Stimulated activated CD8-positive, alpha-beta memory T cell treated with anti-CD3 and anti-CD28 coated beads, Interleukin-7, amount 100 ng/mL, for 4 hours (primary cell): ENCODE measurements at regions not wholly inside any gene's neighbourhood (a gene's known extent, or its start where the extent isn't known, plus 50 kb on each side); places are given as distances from the start of the nearest gene placed in this dataset.

Source experiments
- DNase-seq, 2 donors: peaks; one replicate each; pipeline ENCODE4 v3.0.0-alpha.2; 2020; ENCODE audit warnings: low read depth in 2 of 2

DNA sequence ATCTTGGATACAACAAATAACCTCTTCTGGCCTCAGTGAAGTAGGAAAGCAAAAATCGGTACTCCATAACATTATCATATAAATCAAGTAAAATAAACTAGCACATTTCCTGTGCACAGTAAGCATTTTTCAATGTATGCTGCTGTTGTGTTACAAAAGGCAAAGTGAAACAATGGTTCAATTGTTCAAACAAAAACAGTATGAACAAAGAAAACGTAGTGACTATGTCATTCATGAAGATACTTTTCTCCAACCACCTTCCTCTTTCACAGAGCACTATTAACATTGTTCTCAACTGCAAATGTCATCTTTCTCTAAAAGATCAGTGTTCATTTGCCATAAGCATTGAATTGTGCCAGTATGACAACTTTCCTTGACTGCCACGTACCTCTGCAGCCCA lies 318.6 kb upstream of the PRDM1 start:
- no peak for DNase-seq

DNA sequence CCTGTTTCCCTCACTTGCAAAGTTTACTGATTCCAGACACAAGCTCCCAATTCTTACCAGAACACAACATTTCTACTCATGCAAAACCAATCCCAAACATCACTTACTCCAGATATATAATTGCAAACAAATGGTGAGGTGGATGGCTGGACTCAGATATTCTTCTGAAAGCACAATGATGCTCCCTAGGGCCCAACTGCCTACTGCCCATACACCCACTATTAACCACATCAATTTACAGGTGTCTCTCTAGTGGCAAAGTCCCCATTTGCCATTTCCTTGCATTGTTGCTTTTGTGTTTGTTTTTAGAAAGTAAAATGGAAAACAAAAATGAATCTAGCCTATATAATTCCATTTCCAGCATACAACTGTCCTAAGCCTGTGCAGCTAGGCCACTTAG lies 320.9 kb upstream of the PRDM1 start:
- no peak for DNase-seq

DNA sequence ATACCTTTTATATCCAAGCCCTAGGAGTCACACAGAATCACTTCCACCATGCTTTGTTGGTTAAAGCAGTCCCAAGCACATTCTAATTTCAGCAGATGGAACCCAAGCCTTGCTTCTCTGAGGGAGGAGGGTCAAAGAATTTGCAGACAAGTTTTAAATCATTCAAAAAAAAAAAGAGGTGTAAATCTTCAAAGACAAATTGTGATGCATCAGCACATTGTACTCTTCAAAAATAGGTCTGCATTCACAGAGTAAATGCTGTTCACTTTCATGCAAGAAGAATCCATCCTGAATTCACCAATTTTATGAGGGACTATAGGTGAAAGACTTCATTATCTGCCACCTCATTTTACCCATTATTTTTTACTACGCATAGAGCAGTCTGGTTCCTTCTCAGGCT lies 321.8 kb upstream of the PRDM1 start:
- no peak for DNase-seq

DNA sequence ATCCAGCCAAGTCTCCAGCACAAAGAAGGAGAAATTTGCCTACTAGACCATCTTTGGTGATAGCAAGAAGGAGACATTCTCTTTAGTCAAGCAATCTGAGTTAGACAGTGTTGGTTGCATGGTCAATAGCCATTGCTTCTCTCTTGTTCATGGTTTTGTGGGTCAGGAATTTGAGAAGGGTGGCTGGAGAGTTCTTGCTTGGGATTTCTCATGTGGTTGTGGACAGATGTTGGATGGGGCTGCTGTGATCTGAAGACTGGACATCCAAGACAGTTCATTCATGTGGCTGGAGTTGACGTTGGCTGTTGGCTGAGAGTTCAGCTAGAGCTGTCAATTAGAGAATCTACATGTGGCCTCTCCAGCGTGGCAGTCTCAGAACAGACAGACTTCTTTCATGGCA lies 322.3 kb upstream of the PRDM1 start:
- no peak for DNase-seq

DNA sequence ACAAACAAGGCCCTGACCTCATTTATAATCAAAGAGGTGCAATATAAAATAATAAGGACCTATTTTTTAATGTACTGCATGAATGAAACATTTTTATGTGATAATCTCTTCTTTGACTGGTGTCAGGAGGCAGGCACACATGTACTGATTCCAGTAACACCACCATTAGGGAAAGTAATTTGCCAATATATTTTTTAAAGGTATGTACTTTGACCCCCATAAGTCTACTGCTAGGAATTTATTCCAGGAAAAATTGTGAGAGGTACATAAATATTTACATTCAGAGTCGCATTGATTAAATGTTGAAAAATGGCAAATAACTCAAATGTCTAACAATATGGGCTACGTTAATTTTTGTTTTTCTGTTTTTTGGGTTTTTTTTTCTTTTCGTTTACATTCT lies 325.4 kb upstream of the PRDM1 start:
- DNase-seq: no peak

DNA sequence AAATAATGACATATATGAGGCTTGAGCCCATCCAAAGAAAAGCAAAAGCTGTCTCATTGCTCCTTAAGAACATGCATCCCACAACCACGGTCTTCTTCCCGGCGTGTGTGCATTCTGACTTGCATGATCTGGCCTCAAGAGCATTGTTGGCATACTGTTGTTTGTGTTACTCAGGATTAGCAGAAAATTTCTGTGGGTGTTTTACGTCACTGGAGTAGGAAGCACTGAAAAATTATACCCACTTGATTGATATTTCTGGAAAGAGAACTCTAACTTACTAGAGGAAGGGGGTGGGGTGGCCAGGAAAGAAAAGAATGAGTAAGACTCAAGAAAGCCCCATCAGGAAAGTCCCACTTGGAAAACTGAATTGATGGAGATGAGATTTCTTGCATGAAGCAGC lies 326.2 kb upstream of the PRDM1 start:
- DNase-seq: no peak

DNA sequence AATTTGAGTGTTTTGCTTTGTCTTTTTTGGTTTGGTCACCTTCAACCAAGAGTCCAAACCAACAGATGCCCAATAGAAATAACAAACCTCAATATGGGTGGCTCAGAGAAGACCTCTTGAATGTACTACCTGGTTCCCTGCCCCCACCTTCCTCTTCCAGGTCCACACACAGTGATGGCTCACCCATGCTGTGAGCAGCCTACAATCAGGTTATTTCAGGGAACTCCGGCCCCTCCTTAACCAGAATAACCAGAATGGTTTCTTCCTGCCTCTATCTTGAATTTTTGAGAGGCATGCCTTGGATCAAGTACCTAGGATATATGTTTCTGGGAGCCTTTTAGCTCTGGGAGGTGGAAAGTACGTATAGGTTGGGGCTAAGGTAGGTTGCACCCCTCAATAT lies 327.1 kb upstream of the PRDM1 start:
- DNase-seq: no peak

DNA sequence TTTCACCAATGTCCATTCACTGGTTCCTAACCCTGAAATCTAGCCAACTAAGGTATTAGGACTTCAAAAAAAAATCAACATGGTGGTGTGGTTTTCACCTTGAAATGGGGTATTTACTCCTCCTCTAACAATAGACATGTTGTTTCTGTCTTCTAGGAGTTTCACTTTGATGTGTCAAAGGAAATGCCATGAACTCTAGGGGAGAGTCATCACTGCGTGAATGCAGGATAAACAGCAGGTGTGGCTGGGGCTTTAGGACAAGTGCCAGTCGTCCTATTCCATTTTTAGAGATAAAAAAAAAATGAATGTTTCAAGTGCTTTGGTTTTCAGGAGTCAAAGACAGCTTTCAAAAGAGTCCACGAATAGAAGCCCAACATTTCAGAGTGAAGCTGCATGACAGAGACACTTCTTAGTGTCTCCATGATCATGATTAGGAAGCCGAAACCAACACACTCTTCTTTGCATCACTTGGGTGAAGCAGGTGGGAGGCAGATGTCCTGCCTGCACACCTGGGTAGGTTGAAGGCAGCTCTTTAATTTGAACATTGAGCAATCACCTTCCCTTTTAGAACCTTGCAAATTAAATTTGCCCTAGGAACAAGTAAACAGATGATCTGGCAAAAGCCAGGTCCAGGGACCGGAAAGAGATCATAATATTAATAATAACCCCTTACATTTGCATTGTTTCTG lies 328.5 kb upstream of the PRDM1 start:
- DNase-seq: no peak

DNA sequence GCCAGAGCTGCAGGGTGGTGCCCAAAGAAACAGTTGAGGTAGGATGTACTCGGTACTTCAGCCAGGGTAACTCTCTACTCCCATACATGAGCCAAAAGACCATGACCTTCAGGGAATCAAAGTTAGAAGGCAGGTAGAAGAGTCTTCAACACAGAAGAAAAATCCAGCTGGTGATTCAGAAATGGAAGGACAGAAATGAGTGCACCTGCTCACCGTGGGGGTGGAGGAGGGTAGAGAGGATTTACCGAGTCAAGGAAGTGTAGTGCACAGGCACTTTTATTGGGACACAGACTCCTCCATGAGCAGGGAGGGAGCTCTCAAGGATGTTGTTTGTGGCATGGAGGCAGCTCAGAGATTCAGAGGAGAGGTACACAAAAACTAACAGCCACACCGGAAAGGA lies 330.3 kb upstream of the PRDM1 start:
- DNase-seq: no peak

DNA sequence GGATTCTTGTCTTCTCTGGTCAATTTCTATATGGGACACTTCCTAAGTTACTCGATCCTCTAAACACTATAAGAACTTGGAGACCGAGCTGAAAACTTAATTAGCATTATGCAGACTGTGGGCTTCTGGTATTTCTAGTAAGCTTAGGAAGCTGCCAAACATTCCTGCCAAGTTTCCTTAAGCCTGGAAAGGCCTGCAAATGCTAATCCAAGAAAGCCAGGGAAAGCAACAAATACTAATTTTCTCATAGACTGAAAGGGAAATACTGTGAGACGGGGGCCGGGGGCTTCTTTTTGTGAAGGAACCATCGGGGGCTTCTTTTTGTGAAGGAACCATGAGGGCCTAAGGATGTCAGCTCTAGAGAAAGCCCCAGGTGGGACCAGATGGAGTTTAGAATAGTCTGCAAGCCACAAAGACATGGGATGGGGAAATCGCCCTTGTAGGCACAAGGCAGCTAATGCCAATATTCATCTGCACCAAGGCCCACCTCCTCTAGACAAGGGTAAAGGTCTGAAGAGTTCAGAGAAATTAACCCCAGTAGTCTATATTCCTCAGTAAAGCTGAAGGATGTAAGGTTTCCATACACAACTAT lies 332.4 kb upstream of the PRDM1 start:
- DNase-seq: no peak

DNA sequence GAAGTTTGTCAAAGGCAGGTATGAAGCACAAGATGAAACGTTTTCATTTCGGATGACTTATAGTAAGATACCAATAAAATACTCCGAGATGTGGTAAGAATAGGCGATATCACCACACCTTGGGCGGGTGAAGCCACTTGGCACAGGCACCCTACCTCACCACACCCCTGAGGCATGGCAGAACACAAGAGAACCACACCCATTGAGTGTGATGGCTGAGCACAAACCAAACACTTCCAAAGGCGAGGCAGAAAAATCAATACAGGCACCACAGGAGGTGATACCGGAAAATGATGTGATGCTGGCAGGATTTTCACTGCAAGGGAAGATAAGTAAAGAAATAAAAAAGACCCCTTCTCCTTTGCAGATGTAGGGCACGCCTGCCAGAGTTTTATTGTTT lies 332.9 kb upstream of the PRDM1 start:
- DNase-seq: no peak

DNA sequence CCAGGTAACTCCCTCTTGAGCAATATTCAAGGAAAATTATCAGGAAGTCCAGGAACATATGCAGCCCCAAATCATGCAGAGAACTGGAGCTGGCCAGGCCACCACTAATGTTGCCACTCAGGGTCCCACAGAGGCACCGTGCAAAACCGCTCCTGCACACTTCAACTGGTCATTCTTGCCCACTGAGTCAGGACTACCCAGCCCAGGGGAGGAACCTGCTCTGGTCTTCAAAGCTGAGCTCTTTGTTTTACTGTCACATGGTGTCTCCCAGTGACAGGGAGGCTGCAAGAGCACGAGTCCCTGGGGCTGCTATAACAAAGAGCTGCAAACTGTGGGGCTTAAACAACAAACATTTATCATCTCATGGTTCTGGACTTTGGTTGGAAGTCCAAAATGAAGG lies 336.0 kb upstream of the PRDM1 start:
- DNase-seq: no peak

DNA sequence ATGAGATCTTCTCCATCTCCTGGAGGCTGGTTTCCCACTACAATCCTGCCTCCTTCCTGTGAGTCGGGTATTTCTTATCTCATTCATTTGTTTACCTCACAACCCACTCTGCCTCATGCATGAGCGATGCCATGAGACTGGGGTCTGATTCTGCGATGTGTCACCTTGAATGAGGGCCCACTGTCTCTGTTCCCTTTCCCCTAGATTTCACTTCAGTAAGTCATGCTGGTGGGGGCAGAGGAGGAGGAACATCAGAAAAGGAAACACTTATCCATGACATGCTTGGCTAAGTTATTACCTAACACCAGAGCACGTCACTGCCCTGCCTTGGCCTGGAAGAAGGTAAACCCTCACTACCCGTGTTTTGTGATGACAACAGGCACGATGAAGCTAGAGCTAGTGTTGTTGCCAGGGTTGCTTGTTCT lies 337.4 kb upstream of the PRDM1 start:
- no peak for DNase-seq

DNA sequence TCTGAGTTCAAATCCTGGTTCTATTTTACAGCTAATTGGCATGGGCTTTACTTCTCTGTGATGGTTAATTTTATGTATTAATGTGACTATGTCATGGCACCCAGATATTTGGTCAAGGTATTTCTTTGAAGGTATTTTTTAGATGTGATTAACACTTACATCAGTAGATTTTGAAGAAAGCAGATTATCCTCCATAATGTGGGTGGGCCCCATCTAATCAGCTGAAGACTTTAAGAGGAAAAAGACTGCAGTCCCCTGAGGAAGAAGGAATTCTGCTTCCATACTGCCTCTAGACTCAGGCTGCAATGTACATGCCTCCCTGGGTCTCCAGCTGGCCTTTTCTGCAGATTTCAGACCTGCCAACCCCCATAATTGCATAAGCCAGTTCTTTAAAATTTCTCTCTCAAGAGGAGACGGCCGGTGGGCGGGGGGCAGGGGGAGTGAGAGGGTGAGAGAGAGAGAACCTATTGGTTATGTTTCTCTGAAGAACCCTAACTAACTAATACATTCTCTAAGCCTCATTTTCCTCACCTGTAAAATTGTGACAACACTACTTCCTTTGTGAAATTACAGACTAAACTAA lies 338.2 kb upstream of the PRDM1 start:
- no peak for DNase-seq

DNA sequence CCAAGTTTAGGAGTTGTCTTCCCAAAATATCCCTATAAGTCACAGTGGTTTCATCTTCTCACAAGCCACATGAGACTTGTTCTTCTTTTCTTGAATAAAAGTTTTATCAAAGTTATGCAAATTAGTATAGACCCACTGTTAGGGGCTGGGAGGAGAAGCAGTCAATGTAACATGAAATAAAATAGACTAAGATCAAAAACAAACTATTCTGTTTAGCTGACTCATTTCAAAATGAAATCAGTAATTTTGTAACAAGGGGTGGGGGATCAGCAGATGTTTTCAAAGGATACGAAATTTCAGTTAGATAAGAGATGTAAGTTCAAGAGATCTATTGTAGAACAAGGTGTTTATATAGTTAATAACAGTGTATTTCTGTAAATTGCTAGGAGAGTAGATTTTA lies 339.6 kb upstream of the PRDM1 start:
- no peak for DNase-seq

DNA sequence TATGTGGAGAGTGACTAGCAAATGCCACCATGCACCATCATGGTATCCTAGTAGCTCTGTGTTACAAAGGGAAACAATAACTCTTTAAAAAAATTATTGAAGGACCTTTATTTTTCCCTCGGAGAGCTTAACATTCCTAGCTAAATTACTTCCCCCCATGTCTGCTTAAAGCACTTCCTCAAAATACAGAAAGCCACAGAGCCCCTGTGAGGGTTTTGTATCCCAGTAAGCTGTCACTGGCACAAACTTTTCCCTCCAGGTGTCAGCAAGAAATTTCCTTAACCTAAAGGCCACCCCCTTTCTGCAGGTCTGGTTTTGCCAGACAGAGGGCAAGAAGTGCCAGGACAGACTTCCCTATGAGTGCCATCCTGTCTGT lies 340.0 kb upstream of the PRDM1 start:
- no peak for DNase-seq

DNA sequence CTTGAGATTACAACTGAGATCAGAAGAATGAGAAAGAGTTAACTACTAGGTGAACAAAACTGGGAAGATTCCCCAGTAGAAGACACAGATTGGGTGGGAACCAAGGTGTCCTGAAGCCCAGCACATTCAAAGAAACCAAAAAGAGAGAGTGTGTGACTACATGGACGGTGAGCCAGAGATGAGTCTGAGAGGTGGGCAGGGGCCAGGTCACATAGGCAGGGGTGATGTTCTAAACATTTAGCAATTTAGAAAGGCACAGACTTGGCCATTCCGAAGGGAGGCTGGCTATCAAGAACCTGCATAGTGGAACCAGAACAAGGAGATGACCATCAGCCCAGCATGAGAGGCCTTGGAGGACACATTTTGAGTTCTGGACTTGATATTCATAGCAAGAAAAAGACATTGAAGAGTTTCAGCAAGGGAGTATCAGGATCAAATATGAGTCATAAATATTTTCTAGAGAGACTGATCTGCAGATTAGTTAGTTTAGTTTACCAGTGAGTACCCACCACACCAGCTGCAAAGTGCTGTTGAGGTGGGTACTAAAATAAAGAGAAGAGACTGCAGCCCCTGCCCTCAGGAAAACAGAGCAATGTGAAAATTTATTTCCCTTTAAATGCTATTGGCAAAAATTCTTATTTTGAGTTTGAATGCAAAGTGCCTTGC lies 340.5 kb upstream of the PRDM1 start:
- no peak for DNase-seq

DNA sequence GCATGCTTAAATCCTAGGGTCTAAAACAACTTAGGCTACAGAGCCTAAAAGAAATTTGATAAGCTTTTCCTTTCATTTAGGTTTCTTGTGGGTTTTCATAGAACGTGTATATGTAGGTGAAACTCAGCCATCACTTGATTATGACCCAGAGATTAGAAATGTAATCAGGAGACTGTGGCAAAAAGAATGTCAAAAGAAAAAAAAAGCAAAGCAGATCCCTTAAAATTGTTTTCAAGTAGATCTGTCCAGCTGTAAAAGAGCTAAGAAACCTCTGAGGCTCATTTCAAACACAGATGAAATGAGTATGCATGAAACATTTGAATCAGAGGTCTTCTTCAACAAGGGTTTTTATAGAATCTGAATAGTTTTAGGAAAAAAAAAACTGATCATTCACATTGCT lies 341.3 kb upstream of the PRDM1 start:
- DNase-seq: no peak

DNA sequence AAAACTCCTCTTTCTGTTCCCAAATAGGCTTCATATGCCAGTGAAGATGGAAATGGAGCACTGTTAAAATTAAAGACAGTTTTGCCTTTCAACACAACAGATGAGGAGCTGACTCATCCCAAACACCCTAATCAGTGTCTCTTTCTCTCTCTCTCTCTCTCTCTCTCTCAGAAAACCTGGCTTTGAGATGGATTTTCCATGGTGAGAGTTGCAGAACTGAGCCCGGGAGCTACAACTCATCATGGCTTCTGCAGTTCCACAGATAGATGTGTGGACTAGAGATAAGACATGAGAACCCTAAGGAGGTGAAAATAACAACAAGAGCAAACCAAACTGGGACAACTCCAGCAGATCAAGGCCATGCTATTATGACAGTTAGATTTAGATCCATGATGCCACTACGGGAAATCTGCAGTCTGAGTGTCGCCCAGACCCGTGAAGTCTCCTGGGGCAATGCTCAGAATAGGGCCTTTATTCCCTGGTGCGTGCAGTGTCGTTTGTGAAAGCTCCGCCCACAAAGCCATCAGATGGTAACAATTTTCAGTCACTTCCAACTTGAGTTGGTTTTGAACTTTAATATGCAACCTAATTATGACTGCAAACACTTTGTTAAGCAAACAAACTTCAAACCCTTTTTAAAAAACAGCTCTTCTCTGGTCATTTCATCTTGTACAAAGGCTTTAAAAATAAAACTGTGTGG lies 338.2 kb upstream of the PREP start:
- no peak for DNase-seq

DNA sequence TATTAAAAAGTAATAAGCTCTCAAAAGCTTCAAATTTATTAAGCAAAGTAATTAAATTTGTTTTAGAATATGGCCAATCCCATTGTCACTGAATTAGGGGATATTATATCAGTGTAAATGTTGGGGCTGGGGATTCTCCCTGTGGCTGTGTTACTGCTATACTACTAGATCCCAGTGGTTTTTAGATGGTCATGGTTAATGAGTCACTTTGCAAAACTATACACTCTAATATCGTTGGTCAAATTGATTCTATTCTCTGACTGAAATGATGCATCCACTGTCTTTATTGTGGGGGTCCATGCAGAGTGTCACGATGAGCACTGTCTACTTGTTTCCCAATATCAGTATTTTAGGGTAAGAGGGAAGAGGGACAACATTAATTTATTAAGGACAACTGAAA lies 336.9 kb upstream of the PREP start:
- DNase-seq: no peak

DNA sequence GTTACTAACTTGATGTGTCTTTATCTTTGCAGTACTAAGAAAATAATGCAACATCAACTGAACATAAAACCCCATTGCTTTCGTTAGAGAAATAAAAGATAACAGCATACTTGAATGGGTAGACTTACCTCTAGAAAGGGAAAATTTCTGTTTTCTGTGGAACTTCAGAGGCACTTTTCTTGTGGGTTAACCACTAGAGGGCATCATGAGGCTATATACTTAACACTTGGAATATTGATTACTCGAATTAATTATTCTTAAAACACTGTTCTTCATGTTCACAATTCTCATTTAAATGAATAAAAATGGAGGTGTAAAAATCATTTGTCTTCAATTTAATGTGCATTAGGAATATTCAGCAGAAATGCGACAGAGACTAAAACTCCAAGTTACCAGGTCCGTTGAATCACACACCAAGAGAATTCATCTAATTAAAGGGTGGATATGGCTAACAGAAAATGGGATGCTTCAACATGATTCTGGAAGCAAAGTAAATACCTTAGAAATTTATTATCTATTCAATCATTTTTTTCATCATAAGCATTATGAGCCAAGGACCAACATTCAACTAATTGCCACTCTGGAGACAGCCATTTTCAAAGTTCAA lies 330.8 kb upstream of the PREP start:
- no peak for DNase-seq

DNA sequence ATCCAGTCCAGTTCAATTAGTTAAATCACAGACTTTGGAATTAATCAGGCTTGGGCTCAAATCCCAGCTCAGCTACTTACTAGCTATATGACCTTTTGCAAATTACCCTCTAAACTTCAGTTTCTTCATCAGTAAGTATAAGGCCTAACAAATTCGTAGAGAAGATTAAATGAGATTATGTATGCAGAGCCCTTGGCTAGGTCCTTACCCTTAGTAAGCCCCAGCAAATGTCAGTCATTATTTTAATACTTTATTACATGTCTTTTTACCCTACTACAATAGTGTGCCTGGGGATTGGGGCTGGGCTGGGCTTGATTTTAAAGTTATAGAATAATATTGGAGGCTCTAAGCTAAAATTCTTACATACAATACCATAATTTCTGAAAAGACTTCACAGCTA lies 326.1 kb upstream of the PREP start:
- DNase-seq: no peak
